Activated T-cell treated with anti-CD3 and anti-CD28 coated beads, Interleukin-2, amount 50 U/mL, for 48 hours (primary cell): ENCODE measurements at regions not wholly inside any gene's neighbourhood (a gene's known extent, or its start where the extent isn't known, plus 50 kb on each side); places are given as distances from the start of the nearest gene placed in this dataset.

Experiments
- DNase-seq, 2 experiments: peaks; one replicate each; pipeline ENCODE4 v3.0.0-alpha.2; 2020

- DNase-seq: no peak
Observed at GRCh38 chr12:114742363-114742762, 58.4 kb upstream of the TBX3 start.

GRCh38 chr12:114741940-114742339 is 58.0 kb upstream of the TBX3 start:
- DNase-seq: no peak

GRCh38 chr12:114740448-114740847 is 56.5 kb upstream of the TBX3 start:
- no peak for DNase-seq

- no peak for DNase-seq
Observed at GRCh38 chr12:114738460-114739184, 54.6 kb upstream of the TBX3 start.

- no peak for DNase-seq
Observed at GRCh38 chr12:114735680-114736374, 51.9 kb upstream of the TBX3 start.

GRCh38 chr12:114735011-114735410 is 51.0 kb upstream of the TBX3 start:
- no peak for DNase-seq

GRCh38 chr12:114733919-114734318 is 49.9 kb upstream of the TBX3 start:
- no peak for DNase-seq
